GM19467 (cell line): ENCODE measurements at regions not wholly inside any gene's neighbourhood (a gene's known extent, or its start where the extent isn't known, plus 50 kb on each side); places are given as distances from the start of the nearest gene placed in this dataset.

ENCODE experiments used
- ATAC-seq: cut with Tn5 transposase; IDR thresholded peaks from one replicate; pipeline ENCODE4 v1.9.1; 2021; ENCODE audit warnings: mild to moderate bottlenecking, moderate library complexity; ENCODE audit not compliant: unreplicated experiment

DNA sequence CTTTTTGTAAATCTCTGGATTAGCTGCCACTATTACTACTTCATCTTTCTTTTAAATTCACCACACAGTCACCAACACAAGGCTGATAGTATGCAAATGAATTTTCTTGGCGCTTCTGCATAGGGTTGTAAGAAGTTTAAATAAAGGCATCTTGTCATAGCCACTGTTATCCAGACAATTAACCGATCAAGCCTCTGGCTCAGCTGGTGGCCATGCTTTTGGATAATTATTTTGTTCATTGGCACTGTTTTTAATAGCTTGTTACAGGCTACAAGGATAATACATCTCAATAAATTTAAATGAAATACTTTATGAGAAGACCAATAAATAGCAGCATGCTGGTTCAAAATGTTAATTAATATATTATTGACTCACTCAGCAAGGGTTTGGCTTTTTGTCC is 1261.0 kb downstream of the FAM181B start:
- ATAC-seq, result no peak

DNA sequence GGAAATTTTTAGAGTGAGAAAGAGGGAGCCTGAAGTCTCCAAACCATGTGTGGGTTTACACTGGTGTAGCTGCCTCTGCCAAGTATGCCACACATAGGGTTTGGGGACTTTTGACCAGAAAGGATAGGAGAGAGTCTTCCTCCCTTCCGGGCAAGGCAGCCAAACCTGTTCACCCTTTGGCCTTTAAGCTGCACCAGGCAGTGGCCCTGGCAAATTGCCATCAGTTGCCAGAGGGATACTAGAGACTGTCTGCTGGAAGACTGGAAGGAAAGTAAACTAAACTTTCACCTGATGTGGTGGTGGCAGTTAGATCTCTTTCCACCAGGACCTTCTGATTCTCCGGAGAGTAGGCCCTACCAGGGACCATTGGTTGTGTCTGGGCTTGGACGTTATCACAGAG is 1263.2 kb downstream of the FAM181B start:
- ATAC-seq, result no peak

DNA sequence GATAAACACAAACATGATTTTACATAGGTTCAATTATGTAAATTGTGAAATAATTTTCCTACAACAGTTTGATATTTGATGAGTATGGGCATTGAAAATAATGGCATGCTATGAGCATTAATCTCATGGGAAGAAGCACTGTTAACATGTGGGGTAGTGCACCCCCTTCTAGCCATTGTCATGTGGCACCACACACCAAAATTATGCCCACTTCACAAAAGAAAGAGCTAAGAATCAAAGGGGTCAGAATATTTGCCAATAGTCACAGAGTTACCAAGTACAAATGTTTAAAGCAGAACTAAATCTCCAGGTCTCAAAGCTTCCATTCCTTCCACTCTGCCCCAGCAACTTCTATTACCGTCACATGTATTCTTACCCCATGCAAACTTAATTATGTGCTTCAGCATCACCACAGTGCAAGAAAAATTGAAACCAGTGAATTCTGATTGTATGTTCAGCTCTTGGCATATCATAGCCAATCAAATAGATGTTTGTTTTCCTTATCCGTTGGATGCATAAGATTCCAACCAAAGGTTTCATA is 1273.8 kb downstream of the FAM181B start:
- ATAC-seq, result no peak

DNA sequence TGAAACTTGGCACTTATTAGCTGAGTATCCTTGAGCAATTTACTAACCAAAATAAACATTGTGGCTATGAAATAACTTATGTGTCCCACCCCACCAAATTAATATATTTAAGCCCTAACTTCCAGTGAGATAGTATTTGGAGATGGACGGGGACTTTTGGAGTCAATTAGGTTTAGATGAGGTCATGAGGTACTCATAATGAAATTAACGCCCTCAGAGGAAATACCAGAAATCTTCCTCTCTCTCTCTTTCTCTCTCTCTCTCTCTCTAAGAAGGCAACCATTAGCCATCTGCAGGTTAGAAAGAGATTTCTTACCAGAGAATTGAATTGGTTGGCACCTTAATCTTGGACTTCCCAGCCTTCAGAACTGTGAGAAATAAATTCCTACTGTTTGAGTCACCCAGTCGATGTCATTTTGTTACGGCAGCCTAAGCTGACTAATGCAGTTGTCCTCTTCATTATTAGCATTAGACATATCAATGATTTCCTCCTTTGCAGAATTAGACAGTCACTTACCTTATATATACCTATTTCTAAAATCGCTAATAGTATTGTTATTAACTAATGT is 1284.0 kb downstream of the FAM181B start:
- ATAC-seq, result no peak

DNA sequence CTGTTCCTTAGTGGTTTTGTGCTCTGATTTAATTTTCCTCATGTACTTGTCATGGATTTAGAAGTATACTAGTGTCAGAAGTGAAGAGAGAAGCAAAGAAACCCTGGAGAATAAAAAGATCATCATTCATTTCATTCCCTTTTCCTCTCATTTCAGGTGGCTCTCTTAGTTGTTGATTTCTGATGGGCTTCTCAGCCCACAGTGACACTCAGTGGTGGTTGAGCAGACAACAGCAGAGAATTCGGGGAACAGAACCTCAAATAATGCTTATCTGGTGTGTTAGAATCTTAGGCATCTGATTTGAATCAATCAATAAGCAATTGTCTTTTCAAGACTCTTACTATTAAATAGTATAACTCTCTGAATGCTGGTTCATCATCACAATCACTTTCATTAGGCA is 1289.4 kb downstream of the FAM181B start:
- no peak for ATAC-seq

DNA sequence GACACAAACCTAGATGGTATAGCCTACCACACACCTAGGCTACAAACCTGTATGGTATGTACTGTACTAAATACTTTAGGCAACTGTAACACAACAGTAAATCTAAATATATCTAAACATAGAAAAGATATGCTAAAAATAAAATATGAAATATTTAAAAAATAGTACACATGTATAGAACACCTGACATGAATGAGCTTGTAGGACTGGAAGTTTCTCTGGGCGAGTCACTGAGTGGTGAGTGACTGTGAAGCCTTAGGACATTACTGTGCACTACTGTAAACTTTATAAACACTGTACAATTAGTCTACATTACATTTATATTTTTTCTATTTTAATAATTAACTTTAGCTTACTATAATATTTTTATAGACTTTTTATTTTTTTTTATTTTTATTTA is 1301.3 kb downstream of the FAM181B start:
- no peak for ATAC-seq

DNA sequence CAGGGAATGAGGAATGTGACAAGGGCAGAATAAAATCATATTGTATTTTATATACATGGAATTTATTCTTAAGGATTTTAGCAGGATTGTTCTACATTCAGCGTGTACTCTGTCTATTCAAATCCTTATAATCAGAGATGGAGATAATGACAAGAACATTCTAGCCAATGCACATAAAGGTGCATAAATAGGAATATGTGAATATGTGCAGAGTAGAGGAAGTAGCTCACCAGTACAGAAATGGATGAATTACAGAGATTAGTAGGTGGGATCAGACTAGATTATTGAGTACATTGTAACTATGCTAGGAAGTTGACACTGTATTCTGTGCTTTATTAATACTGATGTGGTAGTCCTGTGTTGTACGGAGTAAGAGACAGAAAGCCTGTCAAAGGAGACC is 1308.8 kb downstream of the FAM181B start:
- ATAC-seq, result no peak

DNA sequence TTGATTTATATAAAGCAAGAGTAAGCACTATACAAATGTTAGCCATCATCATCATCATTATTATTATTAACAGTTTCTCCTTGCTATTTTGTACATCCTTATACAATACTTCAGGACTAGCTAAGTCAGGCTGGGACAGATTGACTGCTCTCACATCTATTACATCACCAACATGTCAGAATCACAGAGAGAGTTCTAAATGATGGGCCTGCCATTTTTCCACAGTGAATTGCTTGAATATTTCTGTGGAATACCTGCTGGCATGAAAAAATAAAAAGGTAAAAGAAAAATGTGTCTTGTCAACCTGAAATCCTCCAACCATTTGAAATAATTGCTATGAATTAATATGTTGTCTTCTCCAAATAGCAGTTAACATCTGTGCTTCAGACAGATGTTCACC is 1311.3 kb downstream of the FAM181B start:
- no peak for ATAC-seq

DNA sequence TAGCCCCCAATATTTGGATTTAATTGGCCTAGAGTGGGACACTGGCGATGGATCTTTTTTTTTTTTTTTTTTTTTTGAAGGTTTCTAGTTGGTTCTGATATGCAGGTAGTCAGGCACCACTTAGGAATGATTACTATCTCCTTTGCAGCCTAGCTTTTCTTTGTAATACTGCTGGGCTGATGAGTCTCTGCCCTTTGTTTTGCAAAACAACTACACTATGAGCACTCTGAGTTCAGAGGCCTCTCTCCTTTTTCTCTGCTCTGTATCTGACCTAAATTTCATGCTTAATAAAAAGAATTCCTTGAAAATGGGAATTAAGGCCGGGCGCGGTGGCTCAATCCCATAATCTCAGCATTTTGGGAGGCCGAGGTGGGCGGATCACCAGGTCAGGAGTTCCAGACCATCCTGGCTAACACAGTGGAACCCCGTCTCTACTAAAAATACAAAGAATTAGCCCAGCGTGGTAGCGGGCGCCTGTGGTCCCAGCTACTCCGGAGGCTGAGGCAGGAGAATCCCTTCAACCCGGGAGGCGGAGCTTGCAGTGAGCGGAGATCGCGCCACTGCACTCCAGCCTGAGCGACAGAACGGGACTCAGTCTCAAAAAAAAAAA is 1312.3 kb downstream of the FAM181B start:
- no peak for ATAC-seq

DNA sequence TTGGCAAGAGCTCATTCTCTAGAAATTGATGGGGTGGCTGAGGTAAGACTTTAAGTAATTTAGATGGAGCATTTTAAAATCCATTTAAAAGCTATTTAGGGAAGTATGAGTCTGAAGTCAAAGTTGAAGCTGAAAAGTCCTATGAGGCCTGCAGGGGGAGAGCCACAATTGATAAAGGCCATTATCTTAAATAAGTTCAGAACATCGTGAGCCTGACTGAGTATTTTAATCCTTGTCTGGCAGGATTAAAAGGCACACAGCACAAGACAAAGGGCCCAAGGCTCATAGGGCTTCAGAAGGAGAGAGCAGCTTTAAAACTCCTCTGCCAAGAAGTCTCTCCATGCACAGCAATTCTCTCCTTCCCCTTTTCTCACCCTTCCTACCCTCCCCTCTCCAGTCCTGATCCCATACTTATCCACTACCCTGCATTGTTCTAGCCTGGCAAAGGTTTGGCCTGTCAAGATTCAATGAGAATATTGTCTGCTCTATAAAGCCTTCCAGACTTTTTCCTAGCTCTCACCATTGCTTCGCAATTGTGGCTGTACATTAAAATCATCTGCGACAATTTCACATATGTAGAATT is 1312.9 kb downstream of the FAM181B start:
- no peak for ATAC-seq

DNA sequence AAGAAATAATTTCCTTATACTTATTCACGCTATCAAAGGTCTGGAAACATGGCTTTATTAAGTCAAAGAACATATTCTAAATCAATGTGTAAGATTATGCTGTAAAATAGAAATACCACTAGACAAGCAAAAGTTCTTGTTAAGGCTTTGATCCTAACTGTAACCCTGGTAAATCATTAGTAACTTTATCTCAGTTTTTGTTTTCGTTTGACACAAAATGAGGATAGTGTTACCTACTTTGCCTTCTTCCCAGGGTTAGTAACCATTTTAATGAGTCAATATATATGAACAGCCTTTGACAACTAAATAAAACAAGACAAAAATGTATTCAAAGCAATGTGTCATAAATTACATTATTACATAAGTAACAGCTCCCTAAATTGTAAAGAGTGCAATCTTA is 1336.3 kb downstream of the FAM181B start:
- no peak for ATAC-seq

DNA sequence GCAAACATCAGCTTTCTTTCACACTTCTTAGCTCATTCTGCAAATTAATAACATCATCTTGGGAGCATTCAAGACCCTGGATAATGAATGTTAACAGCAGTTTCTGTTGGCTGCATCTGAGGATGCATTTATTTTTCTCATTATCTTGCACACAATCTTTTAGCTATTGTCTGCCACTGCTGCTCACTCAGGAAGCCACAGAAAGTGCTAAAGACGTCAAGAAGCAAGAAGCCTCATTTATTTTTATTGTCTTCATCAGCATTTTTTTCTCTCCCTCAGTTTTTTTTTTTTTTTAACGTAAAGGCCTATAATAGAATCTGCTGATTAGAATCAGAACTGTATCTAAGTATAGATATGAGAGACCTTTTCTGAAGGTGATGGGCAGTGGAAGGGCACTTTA is 1339.4 kb downstream of the FAM181B start:
- no peak for ATAC-seq

DNA sequence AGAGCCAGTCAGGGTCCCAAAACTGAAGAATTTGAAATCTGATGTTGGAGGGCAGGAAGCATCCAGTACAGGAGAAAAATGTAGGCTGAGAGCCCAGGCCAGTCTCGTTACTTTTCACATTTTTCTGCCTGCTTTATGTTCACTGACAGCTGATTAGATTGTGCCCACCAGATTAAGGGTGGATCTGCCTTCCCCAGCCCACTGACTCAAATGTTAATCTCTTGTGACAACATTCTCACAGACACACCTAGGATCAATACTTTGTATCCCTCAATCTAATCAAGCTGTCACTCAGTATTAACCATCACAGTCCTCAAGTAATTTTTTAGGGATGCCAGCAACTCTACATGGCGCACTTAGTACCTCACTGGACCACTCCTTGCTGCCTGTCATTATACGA is 1345.3 kb downstream of the FAM181B start:
- no peak for ATAC-seq

DNA sequence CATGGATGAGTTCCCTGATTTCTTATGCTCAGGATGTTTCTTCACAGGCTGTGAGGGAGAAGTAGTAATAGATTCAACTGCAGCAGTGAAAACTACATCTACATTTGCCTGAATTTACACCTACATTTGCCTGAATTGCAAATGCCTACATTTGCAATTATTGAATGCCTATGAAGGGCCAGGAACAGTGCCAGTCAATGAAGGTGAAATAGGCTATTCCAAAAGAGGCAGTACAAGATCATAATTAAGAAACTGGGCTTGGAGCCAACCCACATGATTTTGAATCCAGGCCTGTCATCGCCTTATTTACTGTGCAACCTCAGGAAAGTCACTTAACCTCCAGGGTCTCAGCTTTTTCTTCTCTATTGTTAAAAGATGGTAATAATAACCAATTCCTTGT is 1353.3 kb downstream of the FAM181B start:
- no peak for ATAC-seq

DNA sequence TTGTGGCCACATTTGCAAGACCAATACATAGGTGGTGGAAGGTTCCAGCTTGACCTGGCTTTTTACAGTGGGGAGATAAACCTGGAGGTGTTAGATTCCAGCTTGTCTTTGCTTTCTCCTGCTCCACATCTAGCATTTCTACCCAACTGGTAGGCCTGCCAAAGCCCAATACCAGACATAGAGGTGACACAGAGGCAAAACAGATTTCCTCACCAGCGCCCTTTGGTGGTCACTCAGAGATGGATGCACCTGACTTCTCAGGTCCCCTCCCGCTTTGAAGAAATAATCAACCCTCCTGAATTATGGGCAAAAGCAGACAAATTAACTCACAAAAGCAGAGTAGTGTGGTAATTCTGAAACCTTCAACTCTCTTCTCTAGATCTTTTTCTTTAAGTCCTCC is 1356.2 kb downstream of the FAM181B start:
- ATAC-seq, result no peak

DNA sequence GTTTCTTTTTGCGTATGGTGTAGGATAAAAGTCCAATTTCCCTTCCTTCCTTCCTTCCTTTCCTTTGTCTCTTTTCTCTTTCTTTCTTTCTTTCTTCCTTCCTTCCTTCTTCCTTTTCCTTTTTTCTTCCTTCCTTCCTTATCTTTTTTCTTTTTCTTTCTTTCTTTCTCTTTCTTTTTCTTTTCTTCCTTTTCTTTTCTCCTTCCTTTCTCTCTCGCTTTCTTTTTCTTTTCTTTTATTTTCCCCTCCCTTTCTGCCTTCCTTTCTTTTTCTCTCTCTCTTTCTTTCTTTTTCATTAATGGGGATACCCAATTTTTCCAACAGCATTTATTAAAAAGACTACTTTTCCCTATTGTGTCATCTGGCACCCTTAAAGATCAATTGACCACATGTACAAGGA is 1359.7 kb downstream of the FAM181B start:
- ATAC-seq, result no peak

DNA sequence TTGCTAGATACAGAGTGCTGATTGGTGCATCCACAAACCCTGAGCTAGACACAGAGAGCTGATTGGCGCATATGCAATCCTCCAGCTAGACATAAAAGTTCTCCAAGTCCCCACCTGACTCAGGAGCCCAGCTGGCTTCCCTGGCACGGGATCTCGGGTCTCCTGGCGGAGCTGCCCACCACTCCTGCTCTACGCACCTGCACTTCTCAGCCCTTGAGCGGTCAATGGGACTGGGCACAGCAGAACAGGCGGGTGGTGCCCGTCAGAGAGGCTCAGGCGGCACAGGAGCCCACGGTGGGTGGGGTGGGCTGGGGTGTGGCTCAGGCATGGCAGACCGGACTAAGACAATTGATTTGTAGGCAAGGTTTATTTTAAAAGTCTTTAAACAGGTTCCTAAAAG is 1365.5 kb downstream of the FAM181B start:
- ATAC-seq, result no peak

DNA sequence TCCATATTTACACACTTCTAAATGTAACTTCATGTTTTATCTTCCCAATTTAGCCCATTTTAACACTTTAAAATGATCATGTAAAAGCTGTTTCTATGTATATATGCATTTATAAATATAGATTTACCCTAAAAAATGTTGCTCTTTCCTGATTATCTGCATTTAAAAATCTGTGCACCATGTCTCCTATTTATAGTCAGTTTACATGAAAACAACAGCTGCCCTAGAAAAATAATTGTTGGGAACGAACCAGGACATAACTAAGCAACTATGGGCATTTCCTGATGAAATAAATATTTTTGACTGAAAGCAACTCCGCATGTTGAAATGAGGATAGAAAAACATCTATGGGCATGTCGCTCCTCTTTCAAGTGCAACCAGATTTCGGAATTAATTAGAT is 1368.2 kb downstream of the FAM181B start:
- no peak for ATAC-seq

DNA sequence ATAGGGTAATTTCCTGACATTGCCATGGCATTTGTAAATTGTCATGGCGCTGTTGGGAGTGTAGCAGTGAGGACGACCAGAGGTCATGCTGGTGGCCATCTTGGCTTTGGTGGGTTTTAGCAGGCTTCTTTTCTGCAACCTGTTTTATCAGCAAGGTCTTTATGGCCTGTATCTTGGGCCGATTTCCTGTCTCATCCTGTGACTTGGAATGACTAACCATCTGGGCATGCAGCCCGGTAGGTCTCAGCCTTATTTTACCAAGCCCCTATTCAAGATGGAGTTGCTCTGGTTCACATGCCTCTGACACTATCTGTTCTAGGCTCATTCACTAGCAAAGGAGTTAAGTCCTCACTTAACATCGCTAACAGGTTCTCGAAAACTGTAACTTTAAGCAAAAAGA is 1374.2 kb downstream of the FAM181B start:
- ATAC-seq, result no peak

DNA sequence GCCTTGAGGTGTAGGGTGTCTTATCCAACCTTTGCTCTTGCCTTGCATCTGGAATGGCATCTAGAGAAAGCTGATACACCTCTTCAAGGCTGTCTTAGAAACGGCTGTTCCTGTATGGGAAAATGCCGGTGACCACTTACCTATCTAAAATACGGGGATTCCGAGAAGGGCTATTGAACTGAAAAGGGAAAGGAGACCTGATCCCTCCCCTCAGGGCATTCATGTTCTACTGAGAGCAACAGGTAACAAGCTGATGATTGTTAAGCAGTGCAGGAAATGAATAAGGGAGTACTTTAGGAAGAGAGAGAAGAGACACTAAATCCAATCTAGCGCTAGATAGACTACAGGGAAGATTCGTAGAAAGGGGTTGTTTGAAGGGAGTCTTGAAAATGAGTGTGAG is 1388.1 kb downstream of the FAM181B start:
- no peak for ATAC-seq

DNA sequence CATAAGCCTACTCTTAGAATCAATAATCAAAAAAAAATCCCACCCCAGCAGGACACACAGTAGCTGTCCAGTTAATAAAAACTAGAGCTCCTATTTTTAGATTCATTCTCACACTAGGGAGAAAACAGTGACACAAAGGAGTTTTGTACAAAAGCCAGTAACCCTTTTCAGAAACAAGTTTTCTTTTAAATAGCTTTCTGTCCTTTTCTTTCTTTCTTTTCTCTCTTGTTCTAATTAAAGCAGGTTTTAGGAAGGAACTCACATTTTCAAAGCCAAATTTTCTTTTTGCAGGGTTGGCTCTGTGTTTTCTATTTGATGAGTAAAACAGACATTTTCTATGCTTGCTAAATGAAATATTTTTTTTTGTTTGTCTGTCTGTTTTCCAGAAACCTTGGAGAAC is 1390.7 kb downstream of the FAM181B start:
- no peak for ATAC-seq

DNA sequence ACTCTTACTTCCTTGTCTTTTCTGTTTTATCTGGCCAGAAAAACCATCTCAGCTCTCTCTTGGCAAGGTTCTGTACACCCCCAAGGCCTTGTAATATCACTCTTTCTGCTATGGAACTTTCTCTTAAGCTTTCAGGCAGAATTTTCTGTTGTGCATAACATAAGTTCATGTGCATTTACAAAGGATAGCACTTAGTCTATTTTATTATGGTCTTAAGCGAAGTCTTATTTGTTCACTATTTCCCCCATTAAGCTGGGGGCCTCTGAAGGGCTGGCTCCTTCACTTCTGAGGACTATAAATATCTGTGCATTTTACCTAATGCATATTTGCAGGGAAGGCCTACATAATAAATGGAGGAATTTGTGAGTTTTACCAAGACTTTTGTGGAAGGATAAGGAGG is 1393.4 kb downstream of the FAM181B start:
- no peak for ATAC-seq

DNA sequence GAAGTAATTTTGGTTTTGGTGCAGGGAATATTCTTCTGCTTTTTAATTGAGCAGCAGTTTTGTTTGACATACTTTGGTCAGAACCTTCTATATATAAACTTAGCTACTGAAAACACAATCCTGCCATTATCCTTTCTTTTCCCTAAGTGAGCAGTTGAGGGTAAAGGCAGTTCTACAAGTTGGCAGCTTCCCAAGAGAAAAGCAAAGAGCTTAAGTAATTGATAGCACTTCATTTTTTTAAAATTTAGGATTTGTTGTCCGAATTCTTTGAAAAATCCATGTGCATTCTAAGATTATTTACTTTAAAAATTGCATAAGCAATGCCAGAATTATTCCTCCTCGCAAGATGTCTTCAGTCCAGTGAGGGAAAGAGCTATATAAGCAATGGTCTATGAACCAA is 1394.1 kb downstream of the FAM181B start:
- no peak for ATAC-seq
